B cell (primary cell): ENCODE measurements at regions not wholly inside any gene's neighbourhood (a gene's known extent, or its start where the extent isn't known, plus 50 kb on each side); places are given as distances from the start of the nearest gene placed in this dataset.

Experiments
- ATAC-seq: fragments of 200-7000 bp; cut with Tn5 transposase; one replicate; pipeline ENCODE4 v1.10.0; 2021; ENCODE audit warnings: low read depth, mild to moderate bottlenecking, moderate number of reproducible peaks, moderate library complexity
- CTCF ChIA-PET: fragments of 350-600 bp; sonication (Branson Sonifier 250); formaldehyde crosslinking; loops from one replicate; lab custom pipeline; 2021; ENCODE audit warnings: antibody characterized with exemption, inconsistent platforms; lab: Charles Lee
- POLR2A ChIA-PET: fragments of 350-600 bp; sonication (Branson Sonifier 250); formaldehyde crosslinking; loops from one replicate; lab custom pipeline; 2021; ENCODE audit warnings: antibody characterized with exemption; lab: Charles Lee
- DNase-seq: peaks from one replicate; pipeline ENCODE4 v3.0.0; 2013
- H2AFZ ChIP-seq: 2 replicates; pipeline ENCODE4 v1.6.1; 2012; ENCODE audit warnings: mild to moderate bottlenecking, low read depth, low read length; ENCODE audit not compliant: insufficient read depth, poor library complexity, severe bottlenecking
- H3K27ac ChIP-seq, 2 donors: 1 replicate in 1 of 2; 2 replicates in 1 of 2; pipeline ENCODE4 v1.5.1; 2012 to 2013; ENCODE audit warnings: low read length in 2 of 2, mild to moderate bottlenecking in 2 of 2, moderate library complexity in 1 of 2
- H3K27me3 ChIP-seq, 4 experiments: fragments of 200-600 bp in 1 of 4; sonication (generic) in 1 of 4; replicated peaks in 1 of 4; 1 replicate in 2 of 4; 2 replicates in 2 of 4; pipeline versions ENCODE4 v1.6.1 to v1.7.0; 2013 to 2016; ENCODE audit warnings: low read length in 3 of 4, mild to moderate bottlenecking in 2 of 4, mixed read lengths in 1 of 4, moderate library complexity in 1 of 4; ENCODE audit not compliant: insufficient read depth in 4 of 4, control insufficient read depth in 3 of 4; ENCODE audit errors: control extremely low read depth in 1 of 4
- H3K36me3 ChIP-seq, 2 experiments: replicated peaks in 1 of 2; 1 replicate in 1 of 2; 2 replicates in 1 of 2; pipeline versions ENCODE4 v1.6.1 to v1.7.1; 2013; ENCODE audit warnings: low read length in 1 of 2; ENCODE audit not compliant: insufficient read depth in 2 of 2, control insufficient read depth in 1 of 2; ENCODE audit errors: control extremely low read depth in 1 of 2, extremely low read depth in 1 of 2
- H3K4me1 ChIP-seq, 2 donors: fragments of 200-600 bp in 1 of 2; sonication (generic) in 1 of 2; 1 replicate in 1 of 2; 2 replicates in 1 of 2; pipeline versions ENCODE4 v1.5.1 to v1.6.1; 2013 to 2017; ENCODE audit warnings: low read length in 2 of 2; ENCODE audit not compliant: control insufficient read depth in 2 of 2, insufficient read depth in 2 of 2
- H3K4me2 ChIP-seq: replicated peaks from 2 replicates; pipeline ENCODE3; 2012; ENCODE audit warnings: mild to moderate bottlenecking, low read depth, low read length; ENCODE audit not compliant: poor library complexity, severe bottlenecking
- H3K4me3 ChIP-seq, 5 experiments: fragments of 200-600 bp in 1 of 5; sonication (generic) in 1 of 5; 1 replicate in 3 of 5; 2 replicates in 2 of 5; pipeline versions ENCODE4 v1.5.1 to v1.7.0; 2011 to 2016; ENCODE audit warnings: low read length in 4 of 5, mild to moderate bottlenecking in 4 of 5, low read depth in 2 of 5, control low read depth in 1 of 5, moderate library complexity in 1 of 5; ENCODE audit not compliant: insufficient read depth in 1 of 5; ENCODE audit errors: control extremely low read depth in 1 of 5, extremely low read depth in 1 of 5
- H3K79me2 ChIP-seq: fragments of 200-600 bp; sonication (generic); one replicate; pipeline ENCODE4 v1.6.0; 2016; ENCODE audit warnings: low read length; ENCODE audit not compliant: control insufficient read depth, insufficient read depth
- H3K9ac ChIP-seq: fragments of 200-600 bp; sonication (generic); 2 replicates; pipeline ENCODE4 v1.6.1; 2017; ENCODE audit warnings: mild to moderate bottlenecking, low read length, moderate library complexity
- H3K9me3 ChIP-seq, 3 donors: one replicate each; pipeline versions ENCODE4 v1.6.1 to v1.7.1; 2013; ENCODE audit warnings: low read length in 2 of 3; ENCODE audit not compliant: control insufficient read depth in 2 of 3, insufficient read depth in 1 of 3; ENCODE audit errors: control extremely low read depth in 1 of 3
- H4K20me1 ChIP-seq: 2 replicates; pipeline ENCODE4 v1.6.0; 2012; ENCODE audit warnings: mild to moderate bottlenecking, low read length; ENCODE audit not compliant: insufficient read depth, control insufficient read depth, poor library complexity, severe bottlenecking
- H3K27ac Mint-ChIP-seq: one replicate; pipeline ENCODE4 v1.8.0; 2021; ENCODE audit warnings: mixed read lengths
- H3K27me3 Mint-ChIP-seq: one replicate; pipeline ENCODE4 v1.8.0; 2021; ENCODE audit warnings: mixed read lengths
- H3K4me1 Mint-ChIP-seq: one replicate; pipeline ENCODE4 v1.8.0; 2021; ENCODE audit warnings: mixed read lengths
- H3K4me3 Mint-ChIP-seq: one replicate; pipeline ENCODE4 v1.8.0; 2021; ENCODE audit warnings: mixed read lengths
- H3K9me3 Mint-ChIP-seq: one replicate; pipeline ENCODE4 v1.8.0; 2022; ENCODE audit warnings: mixed read lengths; ENCODE audit not compliant: insufficient read depth
- CTCF ChIP-seq: fragments of 200-600 bp; IDR thresholded peaks from one replicate; pipeline ENCODE4 v1.8.0; 2022; ENCODE audit warnings: antibody characterized with exemption, mild to moderate bottlenecking
- EZH2 ChIP-seq: IDR thresholded peaks from 2 replicates; pipeline ENCODE4 v1.6.1; 2012; ENCODE audit warnings: borderline replicate concordance, low read depth, mild to moderate bottlenecking, moderate library complexity, low read length; ENCODE audit not compliant: insufficient read depth, poor library complexity, severe bottlenecking
- WGBS: methylation state at CpG from one replicate; pipeline ENCODE4 v1.1.5; 2013; ENCODE audit warnings: missing lambda C conversion rate; ENCODE audit not compliant: insufficient coverage; 5-methylcytosine and 5-hydroxymethylcytosine counted together
- intact Hi-C: fragments of 100-400 bp; cut with micrococcal nuclease; formaldehyde crosslinking; loops from one replicate; pipeline ENCODE4 v1.10.0; 2022

- Mint-ChIP-seq H3K27me3 (no peaks in the 10 kb centered on the region), H3K9me3 (no peaks in the 10 kb centered on the region), H3K27ac (no peak overlapping the region), H3K4me3 (no peak overlapping the region), H3K4me1 (peaks cover 33% of the 10 kb centered on the region)
- Histone ChIP-seq H3K36me3 (no peaks in the 10 kb centered on the region), H4K20me1 (no peaks in the 10 kb centered on the region), H3K9me3 (no peaks in the 10 kb centered on the region), H3K79me2 (no peaks in the 10 kb centered on the region), H3K9ac (no peak overlapping the region), H3K27ac (no peak overlapping the region), H3K4me1 (peaks cover 26 to 27% of the 10 kb centered on the region in 2 donors), H3K4me2 (no peak overlapping the region), H3K27me3 (no peaks in the 10 kb centered on the region), H3K4me3 (no peak overlapping the region), H2AFZ (no peak overlapping the region)
- 92% methylated on average over 8 of the region's 14 CpGs for WGBS
- CTCF ChIA-PET, result interaction anchor here (0.6 to 4.5 kb wide), 3 partner anchors 36 to 184 kb away, joined by 3 to 31 read pairs (median 3); no protein-coding TSS in a partner anchor
- ATAC-seq (no peak), DNase-seq (no peak)
- intact Hi-C loops, result loop anchor here (10.0 kb wide), 1 partner anchor 207 kb away; no protein-coding TSS in a partner anchor
- TF ChIP-seq EZH2, result no peak
- TF ChIP-seq CTCF, result no peak
- POLR2A ChIA-PET, result no interaction called here
These were observed 58.9 kb upstream of the IFNGR1 start for GRCh38 chr6:137277971-137278637.

- Histone ChIP-seq H3K4me2 (no peak overlapping the region), H3K36me3 (no peaks in the 10 kb centered on the region), H2AFZ (no peak overlapping the region), H3K9me3 (no peaks in the 10 kb centered on the region), H3K4me1 (peaks cover 5 to 14% of the 10 kb centered on the region in 2 donors), H3K79me2 (no peaks in the 10 kb centered on the region), H3K27ac (no peak overlapping the region), H3K4me3 (no peak overlapping the region), H3K9ac (no peak overlapping the region), H4K20me1 (no peaks in the 10 kb centered on the region), H3K27me3 (no peaks in the 10 kb centered on the region)
- Mint-ChIP-seq H3K9me3 (no peaks in the 10 kb centered on the region), H3K4me3 (no peak overlapping the region), H3K4me1 (peaks cover 13% of the 10 kb centered on the region), H3K27me3 (no peaks in the 10 kb centered on the region), H3K27ac (no peak overlapping the region)
- ATAC-seq (no peak), DNase-seq (no peak)
- WGBS, result no CpG with 5 or more reads among the region's 1 CpG
- ChIA-PET CTCF (interaction anchor here (1.3 to 3.5 kb wide), 16 partner anchors 9 to 440 kb away, joined by 3 to 55 read pairs (median 6); no protein-coding TSS in a partner anchor), POLR2A (no interaction called here)
- intact Hi-C loops, result loop anchor here (10.0 kb wide), 1 partner anchor 212 kb away; no protein-coding TSS in a partner anchor
- TF ChIP-seq CTCF, result no peak
- no peak for TF ChIP-seq EZH2
These were observed 53.2 kb upstream of the IFNGR1 start for GRCh38 chr6:137272403-137272802.
